ENCODE measurements at regions not wholly inside any gene's neighbourhood (a gene's known extent, or its start where the extent isn't known, plus 50 kb on each side); places are given as distances from the start of the nearest gene placed in this dataset.

- DNase-seq = peak; percentile 10
Observed at GRCh38 chr3:163924600-163924999, 1153.7 kb downstream of the SI start.

DNA sequence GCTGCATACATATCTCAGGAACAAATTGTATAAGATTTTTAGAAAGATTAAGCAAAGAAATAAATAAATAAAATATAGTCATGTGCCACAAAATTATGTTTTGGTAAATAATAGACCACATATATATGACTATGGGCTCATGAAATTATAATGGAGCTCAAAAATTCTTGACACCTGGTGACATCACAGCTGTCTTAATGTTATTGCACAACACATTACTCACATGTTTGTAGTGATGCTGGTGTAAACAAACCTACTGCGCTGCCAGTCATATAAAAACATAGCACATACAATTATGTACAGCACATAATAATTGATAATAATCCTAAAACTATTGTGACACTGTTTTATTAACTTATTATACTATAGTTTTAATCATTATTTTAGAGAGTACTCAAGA, 1159.1 kb downstream of the SI start:
- no peak for DNase-seq

DNA sequence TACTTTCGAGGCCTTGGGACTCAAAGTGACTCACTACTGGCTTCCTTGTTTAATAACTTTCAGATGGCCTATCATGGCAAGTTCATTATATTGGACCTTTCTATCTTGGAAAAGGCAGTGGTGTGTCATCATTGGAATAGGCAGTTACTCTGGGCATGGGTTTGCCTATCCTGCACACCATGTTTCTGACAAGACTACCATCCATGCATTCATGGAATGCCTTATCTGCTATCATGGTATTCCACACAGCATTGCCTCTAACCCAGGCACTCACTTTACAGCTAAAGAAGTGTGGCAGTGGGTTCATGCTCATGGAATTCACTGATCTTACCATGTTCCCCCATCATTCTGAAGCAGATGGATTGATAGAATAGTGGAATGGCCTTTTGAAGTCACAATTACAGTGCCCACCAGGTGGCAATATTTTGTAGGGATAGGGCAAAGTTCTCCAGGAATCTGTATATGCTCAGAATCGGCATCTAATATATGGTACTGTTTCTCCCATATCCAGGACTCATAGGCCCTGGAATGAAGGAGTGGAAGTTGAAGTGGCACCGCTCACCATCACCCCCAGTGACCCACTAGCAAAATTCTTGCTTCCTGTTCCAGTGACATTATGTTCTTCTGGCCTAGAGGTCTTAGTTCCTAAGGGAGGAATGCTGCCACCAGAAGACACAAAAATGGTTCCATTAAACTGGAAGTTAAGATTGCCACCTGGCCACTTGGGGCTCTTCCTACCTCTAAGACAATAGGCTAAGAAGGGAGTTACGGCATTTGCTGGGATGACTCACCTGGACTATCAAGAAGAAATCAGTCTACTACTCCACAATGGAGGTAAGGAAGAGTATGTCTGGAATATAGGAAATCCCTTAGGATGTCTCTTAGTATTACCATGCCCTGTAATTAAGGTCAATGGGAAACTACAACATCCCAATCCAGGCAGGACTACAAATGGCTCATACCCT, 1161.4 kb downstream of the SI start:
- DNase-seq = no peak

DNA sequence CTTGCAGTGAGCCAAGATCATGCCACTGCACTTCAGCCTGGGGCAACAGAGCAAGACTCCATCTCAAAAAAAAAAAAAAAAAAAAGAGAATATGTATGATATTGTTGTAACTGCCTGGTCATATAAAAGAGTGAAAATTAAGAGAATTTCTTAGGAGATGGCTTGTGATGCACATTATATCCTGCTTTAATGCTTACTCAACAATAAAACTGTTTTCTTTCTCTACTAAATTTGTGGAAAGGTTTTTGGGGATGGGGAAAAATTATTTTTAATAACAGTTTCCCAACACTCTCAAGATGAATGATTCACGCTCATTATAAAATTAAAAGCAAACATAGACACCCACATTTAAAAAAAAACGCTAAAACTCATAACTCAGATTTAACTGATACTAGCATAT, 1163.0 kb downstream of the SI start:
- DNase-seq = no peak

DNA sequence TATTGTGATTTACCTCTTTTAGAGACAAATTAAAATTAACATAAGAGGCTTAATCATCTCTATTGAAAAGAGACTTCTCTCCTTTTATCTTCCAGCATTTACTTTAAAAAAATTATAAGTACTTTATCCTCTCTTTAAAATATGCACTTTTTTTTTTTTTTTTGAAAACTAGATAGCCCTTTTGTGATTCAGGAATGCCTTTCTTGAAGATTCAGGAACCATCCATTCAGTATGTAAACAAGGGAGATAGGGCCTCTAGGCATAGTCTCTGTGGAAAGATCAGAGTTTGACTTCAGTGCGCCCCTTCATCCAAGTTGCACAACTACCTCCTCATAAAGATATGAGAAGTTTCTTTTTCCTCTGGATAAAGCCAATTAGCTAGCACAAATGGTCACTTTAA, 1163.7 kb downstream of the SI start:
- DNase-seq = no peak

- no peak for DNase-seq
Observed at GRCh38 chr3:163891771-163892170, 1186.5 kb downstream of the SI start.

DNA sequence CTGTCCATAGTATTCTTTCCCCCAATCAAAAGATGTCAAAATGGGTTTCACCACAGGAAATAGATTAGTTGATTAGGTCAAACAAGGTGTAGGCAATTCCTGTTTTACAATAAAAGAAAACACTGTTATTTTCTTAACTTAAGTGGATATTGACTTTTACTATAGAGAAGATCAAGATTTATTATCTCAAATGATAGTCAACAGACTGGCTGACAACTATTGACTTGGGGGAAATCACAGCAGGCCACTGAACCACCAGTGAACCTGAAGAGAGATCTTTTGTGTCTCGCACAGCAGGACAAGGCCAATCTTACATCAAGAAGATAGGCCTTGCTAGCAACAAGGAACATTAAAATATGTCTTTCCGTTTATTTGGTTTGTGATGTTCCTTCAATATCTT, 1187.6 kb downstream of the SI start:
- no peak for DNase-seq

- DNase-seq = no peak
Observed at GRCh38 chr3:163879172-163879571, 1199.1 kb downstream of the SI start.

GRCh38 chr3:163878396-163878795, 1199.9 kb downstream of the SI start:
- no peak for DNase-seq

DNA sequence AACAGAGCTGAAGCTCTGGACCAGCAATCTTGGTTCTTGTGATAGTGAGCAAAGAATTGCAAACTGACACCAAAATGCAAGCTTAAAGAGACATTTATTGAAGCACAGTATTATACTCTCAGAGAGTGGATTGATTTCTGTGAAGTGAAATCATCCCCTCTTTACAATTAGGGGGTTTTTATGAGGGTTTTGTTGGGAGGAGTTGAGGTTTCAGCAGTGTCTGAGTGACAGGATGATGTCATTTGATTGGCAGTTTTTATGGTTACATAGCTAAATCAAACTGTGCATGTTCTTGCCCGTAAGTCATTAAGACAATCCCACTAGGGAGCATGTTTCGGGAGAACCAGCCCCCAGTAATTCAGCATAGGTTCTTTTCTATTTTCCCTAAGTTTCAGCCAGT, 1200.5 kb downstream of the SI start:
- no peak for DNase-seq

- DNase-seq = no peak
Observed at GRCh38 chr3:163863146-163863545, 1215.2 kb downstream of the SI start.

- DNase-seq = no peak
Observed at GRCh38 chr3:163852233-163852632, 1226.1 kb downstream of the SI start.

DNA sequence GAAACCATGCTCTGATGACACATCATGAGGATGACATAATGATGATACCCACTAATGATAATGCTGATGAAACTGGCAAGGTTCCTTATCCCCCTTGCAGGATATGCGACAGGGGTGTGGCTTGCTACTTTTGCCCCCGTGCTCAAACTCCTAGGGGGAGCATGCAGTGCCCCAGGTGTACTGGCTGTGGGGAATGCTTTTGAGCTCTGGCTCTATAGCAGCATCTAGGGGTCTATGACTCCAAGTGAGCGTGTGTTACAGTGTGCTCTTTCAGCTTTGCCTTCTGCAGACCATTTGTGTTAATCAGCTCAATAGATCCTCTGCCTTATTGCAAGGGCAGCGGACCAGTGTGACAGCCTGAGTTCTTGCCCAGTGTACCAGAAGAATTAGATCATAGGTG, 1239.5 kb downstream of the SI start:
- no peak for DNase-seq

GRCh38 chr3:163832547-163832946, 1245.7 kb downstream of the SI start:
- DNase-seq = no peak

DNA sequence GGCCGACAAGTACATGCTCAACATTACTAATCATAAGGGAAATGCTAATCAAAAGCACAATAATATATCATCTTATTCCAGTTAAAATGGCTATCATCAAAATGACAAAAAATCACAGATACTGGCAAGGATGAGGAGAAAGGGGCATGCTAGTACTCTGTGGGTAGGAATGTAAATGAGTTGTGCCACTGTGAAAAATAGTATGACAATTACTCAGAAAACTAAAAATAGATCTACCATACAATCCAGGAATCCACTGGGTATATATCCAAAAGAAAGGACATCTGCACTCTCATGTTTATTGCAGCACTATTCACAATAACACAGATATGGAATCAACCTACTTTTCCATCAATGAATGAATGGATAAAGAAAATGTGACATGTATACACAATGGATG, 1256.5 kb downstream of the SI start:
- no peak for DNase-seq

DNA sequence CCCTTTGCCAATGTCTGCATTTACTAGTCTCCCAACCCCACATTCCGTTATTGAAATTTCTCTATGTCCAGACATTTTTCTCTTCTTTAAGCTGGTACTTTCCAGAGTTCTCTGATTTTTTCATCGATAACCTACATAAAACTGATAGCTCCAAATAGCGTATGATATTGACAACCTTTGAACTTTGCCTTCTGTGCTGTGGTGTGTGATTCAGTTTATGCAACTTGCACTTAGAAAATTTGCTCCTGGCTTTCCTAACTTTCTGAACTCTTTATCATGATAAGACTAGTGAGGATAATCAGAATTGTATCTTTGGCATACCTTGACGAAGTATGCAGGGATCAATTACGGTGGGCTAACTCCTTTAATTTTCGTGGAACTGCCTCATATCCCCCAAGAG, 1261.3 kb downstream of the SI start:
- no peak for DNase-seq

- no peak for DNase-seq
Observed at GRCh38 chr3:163813935-163814334, 1264.4 kb downstream of the SI start.

GRCh38 chr3:163812006-163812405, 1266.3 kb downstream of the SI start:
- no peak for DNase-seq

GRCh38 chr3:163809540-163809993, 1268.7 kb downstream of the SI start:
- DNase-seq = no peak

DNA sequence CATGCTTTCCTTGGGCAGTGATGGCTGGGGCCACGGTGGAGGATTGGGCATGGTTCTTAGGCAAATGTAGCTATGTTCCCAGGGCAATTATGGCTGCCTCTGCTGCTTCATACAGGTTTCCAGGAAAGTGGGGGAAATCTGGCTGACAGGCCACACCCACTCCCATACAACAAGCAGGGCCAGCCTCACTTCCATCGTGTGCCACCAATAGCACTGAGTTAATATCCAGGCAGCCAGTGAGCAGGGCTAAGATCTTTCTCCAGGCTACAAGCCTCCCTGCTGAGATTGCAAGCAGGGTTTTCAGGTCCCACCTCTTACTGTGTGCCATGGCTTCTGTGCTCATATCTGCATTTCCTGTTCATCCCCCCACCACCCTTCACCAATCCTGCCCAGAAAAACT, 1291.9 kb downstream of the SI start:
- no peak for DNase-seq

DNA sequence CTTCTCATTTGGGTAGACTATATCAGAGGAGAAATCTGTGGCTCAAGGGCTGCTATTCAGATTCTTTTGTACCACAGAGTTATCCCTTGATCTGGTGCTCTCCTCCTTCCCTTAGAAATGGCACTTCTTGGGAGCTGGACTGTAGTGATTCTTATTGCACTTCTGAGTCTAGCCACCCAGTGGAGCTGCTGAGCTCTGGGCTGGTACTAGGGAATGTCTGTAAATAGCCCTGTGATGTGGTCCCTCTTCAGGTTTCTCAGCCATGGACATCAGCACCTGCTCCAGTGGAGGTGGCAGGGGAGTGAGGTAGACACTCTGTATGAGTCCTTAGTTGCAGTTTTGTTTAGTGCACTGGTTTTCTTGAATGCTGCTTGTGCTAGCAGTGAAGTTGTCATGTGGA, 1292.6 kb downstream of the SI start:
- no peak for DNase-seq

DNA sequence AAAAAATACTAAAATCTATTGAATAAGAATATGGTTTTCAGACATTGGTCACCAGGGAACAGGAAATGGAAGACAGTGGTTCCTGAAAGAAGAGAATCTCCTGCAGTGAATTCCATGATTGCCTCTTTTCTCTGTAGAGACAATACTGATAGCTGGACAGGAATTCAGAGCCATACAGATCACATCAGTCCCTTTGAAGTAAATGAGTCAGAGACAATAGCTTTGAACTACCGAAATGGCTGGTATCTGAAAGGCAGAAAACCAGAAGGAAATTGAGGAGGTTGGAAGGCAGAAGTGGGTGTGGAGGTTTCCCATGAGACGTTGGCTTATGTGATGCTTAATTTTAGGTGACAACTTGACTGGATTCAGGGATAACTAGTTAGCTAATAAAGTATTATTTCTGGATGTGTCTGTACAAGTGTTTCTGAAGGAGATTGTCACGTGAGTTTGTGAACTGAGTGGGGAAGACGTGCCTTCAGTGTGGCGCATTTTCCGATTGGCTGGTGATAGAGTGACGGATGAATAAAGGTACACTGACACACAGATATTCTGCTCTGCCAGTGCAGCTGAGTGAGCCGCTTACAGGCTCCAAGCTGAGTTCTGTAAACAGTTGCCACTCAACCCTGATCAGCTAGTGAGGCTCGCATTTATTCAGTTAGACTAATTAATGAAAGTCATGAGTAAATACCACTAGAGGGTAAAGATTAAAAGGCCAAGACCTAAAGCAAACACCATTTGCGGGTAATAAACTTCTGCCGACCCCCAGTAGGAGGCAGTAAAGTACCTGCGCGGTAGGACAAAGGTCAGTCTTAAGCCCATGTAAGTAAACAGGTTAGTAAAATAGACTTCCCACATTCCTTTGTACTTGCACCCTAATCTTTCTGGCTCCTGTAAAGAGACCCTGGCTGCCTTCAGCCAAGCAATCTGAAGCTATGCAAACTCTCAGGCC, 1298.6 kb downstream of the SI start:
- DNase-seq = no peak

DNA sequence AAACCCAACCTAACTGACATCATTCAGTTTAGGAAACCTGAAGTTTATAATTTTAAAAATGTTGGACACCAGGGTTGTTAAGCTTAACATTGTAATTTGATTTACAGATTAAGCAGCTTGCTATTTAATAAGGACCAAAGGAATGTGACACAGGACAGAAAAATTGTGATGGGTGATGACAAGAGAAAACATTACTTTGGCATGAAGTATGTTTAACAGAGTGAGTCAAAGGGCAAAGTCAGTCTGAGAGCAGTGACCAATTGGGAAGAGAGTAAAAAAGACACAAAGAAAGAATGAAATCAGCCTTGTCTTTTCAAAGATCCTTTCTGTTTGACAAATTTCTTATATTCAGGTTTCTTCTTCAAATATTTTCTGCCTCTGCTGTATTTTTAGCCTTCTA, 1301.6 kb downstream of the SI start:
- no peak for DNase-seq

DNA sequence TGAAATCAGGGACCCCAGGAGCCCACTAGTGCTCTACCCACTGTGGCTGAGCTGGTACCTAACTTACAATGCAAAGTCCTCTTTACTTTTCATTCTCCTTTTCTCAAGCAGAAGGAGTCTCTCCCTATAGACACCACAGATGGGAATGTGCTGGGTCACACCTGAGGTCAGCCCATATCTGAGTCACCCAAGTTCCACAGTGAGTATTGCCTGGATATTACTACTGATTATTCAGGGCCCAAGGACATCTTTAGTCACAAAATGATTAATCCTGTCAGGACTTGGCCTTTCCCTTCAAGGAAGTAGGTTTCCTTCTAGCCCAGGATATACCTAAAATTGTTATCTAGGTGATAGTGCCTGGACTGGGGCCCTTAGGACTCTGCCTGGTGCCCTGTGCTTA, 1305.2 kb downstream of the SI start:
- no peak for DNase-seq
